ENCODE measurements at regions not wholly inside any gene's neighbourhood (a gene's known extent, or its start where the extent isn't known, plus 50 kb on each side); places are given as distances from the start of the nearest gene placed in this dataset.

DNA sequence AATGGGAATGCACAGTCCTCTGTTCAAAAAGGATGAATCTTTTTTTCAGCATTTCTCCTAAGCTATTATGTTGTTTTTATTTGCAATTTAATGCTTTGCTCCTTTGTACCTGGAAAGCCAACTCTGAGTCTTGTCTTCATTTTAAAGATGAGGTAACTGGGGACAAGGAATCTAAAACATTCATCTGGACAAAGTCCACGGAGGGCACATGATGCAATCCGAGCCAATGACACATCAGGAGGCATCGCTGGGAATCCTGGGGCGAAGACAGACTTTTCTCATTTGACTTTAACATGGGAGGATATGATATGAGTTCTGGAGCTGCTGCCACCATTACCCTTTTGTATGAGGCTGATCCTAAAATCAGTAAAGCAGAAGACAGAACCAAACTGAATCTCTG lies 116.5 kb upstream of the REG3G start:
- TF ChIP-seq RAD21 (IDR thresholded peaks at IDR 0.05; ENCODE audit: low read length) (no peak), NFE2L2 (IDR thresholded peaks at IDR 0.05; ENCODE audit: low read depth, low read length) (no peak), CHD1 (IDR thresholded peaks at IDR 0.05; ENCODE audit: low read depth, low read length) (no peak), MAZ (IDR thresholded peaks at IDR 0.05; ENCODE audit: borderline replicate concordance, low read depth, low read length) (no peak), MAFK (IDR thresholded peaks at IDR 0.05; ENCODE audit: low read depth, low read length) (no peak), RFX5 (IDR thresholded peaks at IDR 0.05; ENCODE audit: low read depth, low read length) (no peak), CEBPB (IDR thresholded peaks at IDR 0.05; ENCODE audit: low read depth, low read length) (no peak), SMC3 (IDR thresholded peaks at IDR 0.05; ENCODE audit: low read depth, low read length) (no peak), POLR2A (IDR thresholded peaks at IDR 0.05; ENCODE audit: low read depth, low read length) (no peak), ELK1 (IDR thresholded peaks at IDR 0.05; ENCODE audit: borderline replicate concordance, low read depth, low read length) (no peak), FOS (IDR thresholded peaks at IDR 0.05; ENCODE audit: low read depth, low read length) (no peak), CTCF (conservative IDR thresholded peaks at IDR 0.05; ENCODE audit: low read depth, low read length) (no peak), RCOR1 (IDR thresholded peaks at IDR 0.05; ENCODE audit: insufficient replicate concordance, low read length) (no peak), MXI1 (IDR thresholded peaks at IDR 0.05; ENCODE audit: borderline replicate concordance, low read depth, low read length) (no peak), BHLHE40 (IDR thresholded peaks at IDR 0.05; ENCODE audit: low read depth, low read length) (no peak)
- TF ChIP-seq, protein P1, sequence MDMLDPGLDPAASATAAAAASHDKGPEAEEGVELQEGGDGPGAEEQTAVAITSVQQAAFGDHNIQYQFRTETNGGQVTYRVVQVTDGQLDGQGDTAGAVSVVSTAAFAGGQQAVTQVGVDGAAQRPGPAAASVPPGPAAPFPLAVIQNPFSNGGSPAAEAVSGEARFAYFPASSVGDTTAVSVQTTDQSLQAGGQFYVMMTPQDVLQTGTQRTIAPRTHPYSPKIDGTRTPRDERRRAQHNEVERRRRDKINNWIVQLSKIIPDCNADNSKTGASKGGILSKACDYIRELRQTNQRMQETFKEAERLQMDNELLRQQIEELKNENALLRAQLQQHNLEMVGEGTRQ (IDR thresholded peaks at IDR 0.05; ENCODE audit: low read depth, low read length) = no peak

More for the DNA sequence above, 116.5 kb upstream of the REG3G start:
- ChIA-PET CTCF (no interaction called here), POLR2A (ENCODE audit: unreplicated experiment) (no interaction called here)
- H4K5ac ChIP-seq (ENCODE audit: low read depth, low read length) = no peak overlapping the region
- no peak for DNase-seq
- H3K56ac ChIP-seq (ENCODE audit: extremely low read depth, insufficient read depth, low read length) = no peak overlapping the region
- H2AK9ac ChIP-seq (replicated peaks; ENCODE audit: low read depth, low read length, poor library complexity) = no peak overlapping the region
- H3K27me3 ChIP-seq (ENCODE audit: control insufficient read depth, insufficient read depth, low read length) = no peaks in the 10 kb centered on the region
- H4K8ac ChIP-seq (ENCODE audit: low read depth in 2 of 2, low read length in 2 of 2) = no peak overlapping the region
- BruUV-seq (replicated peaks) = no TSS peak
- no peak overlapping the region for H2BK120ac ChIP-seq (ENCODE audit: low read depth, low read length)
- H2AK5ac ChIP-seq (ENCODE audit: low read depth, low read length) = no peak overlapping the region
- 0 out of 2 replicates have a peak, but pooled peaks cover 2% of the 10 kb centered on the region for H3K9me3 ChIP-seq (ENCODE audit: control insufficient read depth, insufficient read depth, low read length)
- H2BK15ac ChIP-seq (ENCODE audit: low read depth, low read length) = no peak overlapping the region
- intact Hi-C loops (cut with micrococcal nuclease) (no loop called here), in situ Hi-C loops (cut with MboI; ENCODE audit: low sequenced_read_pairs) (no loop called here), dilution Hi-C loops (cut with HindIII; ENCODE audit: low sequenced_read_pairs, unreplicated experiment) (no loop called here)
- H3K23ac ChIP-seq (ENCODE audit: low read depth, low read length) = no peak overlapping the region
- H3K79me1 ChIP-seq (ENCODE audit: low read depth in 1 of 2, low read length in 2 of 2) = no peaks in the 10 kb centered on the region
- no peak overlapping the region for H2BK5ac ChIP-seq (ENCODE audit: low read depth, low read length, poor library complexity, severe bottlenecking)
- ATAC-seq (ENCODE audit: low read depth) = no peak
- H4K20me1 ChIP-seq (ENCODE audit: insufficient read depth, low read length) = no peaks in the 10 kb centered on the region
- H3K18ac ChIP-seq (ENCODE audit: low read depth, low read length) = no peak overlapping the region
- H3K14ac ChIP-seq (replicated peaks; ENCODE audit: low read depth, low read length) = no peak overlapping the region
- H3K4me3 ChIP-seq (ENCODE audit: insufficient read depth, low read depth, low read length) = no peak overlapping the region
- no peak overlapping the region for H3K4me2 ChIP-seq (ENCODE audit: low read depth, low read length)
- H3K9ac ChIP-seq (ENCODE audit: low read depth, low read length) = no peak overlapping the region
- no peaks in the 10 kb centered on the region for H3K9me1 ChIP-seq (ENCODE audit: insufficient read depth, low read length)
- H2BK20ac ChIP-seq (ENCODE audit: low read depth, low read length) = no peak overlapping the region
- no peak overlapping the region for H4K91ac ChIP-seq (ENCODE audit: insufficient read depth, low read depth, low read length)
- no peaks in the 10 kb centered on the region for H3K4me1 ChIP-seq (ENCODE audit: control insufficient read depth, insufficient read depth, low read length)
- WGBS, 2 experiments (ENCODE audit: extremely low coverage in 2 of 2, insufficient read length in 1 of 2) = no CpG with 5 or more reads among the region's 4 CpGs
- no peak overlapping the region for H3K27ac ChIP-seq (ENCODE audit: insufficient read depth, low read length)
- no peaks in the 10 kb centered on the region for H3K36me3 ChIP-seq (ENCODE audit: control insufficient read depth, insufficient read depth, low read length)
- H2AFZ ChIP-seq (replicated peaks; ENCODE audit: low read length, poor library complexity) = no peak overlapping the region
- no peak overlapping the region for H3K4ac ChIP-seq (ENCODE audit: low read depth, low read length)

All from IMR-90 (cell line).